ENCODE measurements at regions not wholly inside any gene's neighbourhood (a gene's known extent, or its start where the extent isn't known, plus 50 kb on each side); places are given as distances from the start of the nearest gene placed in this dataset.

GRCh38 chrY:19006234-19006633, 232.7 kb upstream of the HSFY2 start:
- no peaks in the 10 kb centered on the region for H3K36me3 ChIP-seq (ENCODE audit: control insufficient read depth in 4 of 4, insufficient read depth in 3 of 4, low read depth in 1 of 4, low read length in 3 of 4)
- TF ChIP-seq FOXA1 (IDR thresholded peaks at IDR 0.05) (no peak), RAD21 (IDR thresholded peaks at IDR 0.05) (no peak), ATF3 (IDR thresholded peaks at IDR 0.05) (no peak), JUND (IDR thresholded peaks at IDR 0.05) (no peak), CTCF (IDR thresholded peaks at IDR 0.05; ENCODE audit: low read depth, low read length, missing input control) (no peak), FOXA2 (IDR thresholded peaks at IDR 0.05) (no peak), RXRA (IDR thresholded peaks at IDR 0.05) (no peak), HNF4G (IDR thresholded peaks at IDR 0.05) (no peak), NR2F2 (IDR thresholded peaks at IDR 0.05) (no peak), SP1 (IDR thresholded peaks at IDR 0.05) (no peak), HNF4A (conservative IDR thresholded peaks at IDR 0.05) (no peak)
- 97% methylated on average over 2 of the region's 2 CpGs for WGBS
- H3K27me3 ChIP-seq (ENCODE audit: control insufficient read depth in 4 of 4, insufficient read depth in 4 of 4, low read length in 3 of 4): no peaks in the 10 kb centered on the region
- no peaks in the 10 kb centered on the region for H3K9me3 ChIP-seq (ENCODE audit: control insufficient read depth in 4 of 4, low read length in 3 of 4)
- no peak for DNase-seq (ENCODE audit: low spot score)
- no peak overlapping the region for H3K27ac ChIP-seq (ENCODE audit: low read depth in 1 of 2, low read length in 2 of 2)
- no peak overlapping the region for H3K4me3 ChIP-seq (ENCODE audit: low read depth in 1 of 3, low read length in 3 of 3)
- no peaks in the 10 kb centered on the region for H3K4me1 ChIP-seq (ENCODE audit: control insufficient read depth in 4 of 4, insufficient read depth in 4 of 4, low read length in 3 of 4)
- no peak overlapping the region for H3K9ac ChIP-seq (ENCODE audit: low read depth in 1 of 2, low read length in 2 of 2)

GRCh38 chrY:19005579-19005978, 232.0 kb upstream of the HSFY2 start:
- no peaks in the 10 kb centered on the region for H3K4me1 ChIP-seq (ENCODE audit: control insufficient read depth in 4 of 4, insufficient read depth in 4 of 4, low read length in 3 of 4)
- H3K36me3 ChIP-seq (ENCODE audit: control insufficient read depth in 4 of 4, insufficient read depth in 3 of 4, low read depth in 1 of 4, low read length in 3 of 4): no peaks in the 10 kb centered on the region
- DNase-seq (ENCODE audit: low spot score): no peak
- no peak overlapping the region for H3K4me3 ChIP-seq (ENCODE audit: low read depth in 1 of 3, low read length in 3 of 3)
- WGBS: 97% methylated on average over 7 of the region's 7 CpGs
- no peaks in the 10 kb centered on the region for H3K27me3 ChIP-seq (ENCODE audit: control insufficient read depth in 4 of 4, insufficient read depth in 4 of 4, low read length in 3 of 4)
- no peaks in the 10 kb centered on the region for H3K9me3 ChIP-seq (ENCODE audit: control insufficient read depth in 4 of 4, low read length in 3 of 4)
- H3K27ac ChIP-seq (ENCODE audit: low read depth in 1 of 2, low read length in 2 of 2): no peak overlapping the region
- H3K9ac ChIP-seq (ENCODE audit: low read depth in 1 of 2, low read length in 2 of 2): no peak overlapping the region
- TF ChIP-seq CTCF (IDR thresholded peaks at IDR 0.05; ENCODE audit: low read depth, low read length, missing input control) (no peak), MAX (IDR thresholded peaks at IDR 0.05) (no peak), ATF3 (IDR thresholded peaks at IDR 0.05) (no peak), RXRA (IDR thresholded peaks at IDR 0.05) (no peak), TAF1 (conservative IDR thresholded peaks at IDR 0.05) (no peak), SP1 (IDR thresholded peaks at IDR 0.05) (no peak), JUND (IDR thresholded peaks at IDR 0.05) (no peak), NR2F2 (IDR thresholded peaks at IDR 0.05) (no peak), FOXA1 (IDR thresholded peaks at IDR 0.05) (no peak), HNF4A (conservative IDR thresholded peaks at IDR 0.05) (no peak), HNF4G (IDR thresholded peaks at IDR 0.05) (no peak), EGR1 (IDR thresholded peaks at IDR 0.05; ENCODE audit: low read depth in 2 of 2) (no peak), ZBTB33 (IDR thresholded peaks at IDR 0.05) (no peak), RAD21 (IDR thresholded peaks at IDR 0.05) (no peak), FOXA2 (IDR thresholded peaks at IDR 0.05) (no peak), GABPA (IDR thresholded peaks at IDR 0.05 in 1 of 2, conservative IDR thresholded peaks at IDR 0.05 in 1 of 2) (no peak)

Data from liver (tissue), 8 donors.